Activated naive CD4-positive, alpha-beta T cell treated with anti-CD3 and anti-CD28 coated beads, Interleukin-2, amount 50 U/mL, for 16 hours (primary cell): ENCODE measurements at regions not wholly inside any gene's neighbourhood (a gene's known extent, or its start where the extent isn't known, plus 50 kb on each side); places are given as distances from the start of the nearest gene placed in this dataset.

Experiments used
- DNase-seq: peaks from one replicate; pipeline ENCODE4 v3.0.0-alpha.2; 2020

DNA sequence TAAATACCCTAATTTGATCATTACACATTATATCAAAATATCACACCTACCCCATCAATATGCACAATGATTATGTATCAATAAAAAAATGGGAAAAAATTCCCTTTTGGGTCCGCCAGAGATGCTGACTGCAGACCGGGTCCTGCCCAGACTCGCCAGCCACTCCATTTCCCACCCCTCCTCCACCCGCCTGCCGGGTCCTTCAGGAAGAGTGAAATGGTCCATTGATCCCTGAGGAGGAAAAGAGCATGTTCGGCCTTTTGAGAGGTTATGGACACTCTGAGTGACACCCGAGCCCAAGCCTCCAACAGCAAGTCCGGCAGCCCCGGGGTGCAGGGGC is 123.9 kb upstream of the ZFHX3 start:
- DNase-seq = no peak

GRCh38 chr16:73171380-73171779 is 123.5 kb upstream of the ZFHX3 start:
- DNase-seq = no peak

- no peak for DNase-seq
These were observed 122.7 kb upstream of the ZFHX3 start for GRCh38 chr16:73170612-73171038.

GRCh38 chr16:73166947-73167550 is 119.1 kb upstream of the ZFHX3 start:
- DNase-seq = no peak

DNA sequence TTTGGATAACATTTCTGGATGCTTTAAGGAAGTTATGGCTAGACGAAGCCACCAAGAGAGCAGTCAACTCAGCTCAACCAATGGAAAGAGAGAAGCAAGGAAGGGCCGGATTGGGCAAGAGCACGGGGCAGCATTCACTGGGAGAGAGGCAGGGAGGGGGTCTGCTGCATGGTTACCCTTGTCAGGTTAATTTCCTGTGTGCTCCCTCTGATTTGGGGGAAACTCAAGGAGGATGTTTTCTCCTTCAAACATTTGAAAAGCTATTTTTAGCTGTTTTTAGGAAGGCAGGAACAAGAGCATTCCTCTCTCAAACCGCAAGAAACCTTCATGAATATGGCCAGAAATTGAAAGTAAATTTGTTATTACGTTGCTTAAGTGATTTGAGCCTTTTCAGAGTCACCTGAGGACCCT is 118.5 kb upstream of the ZFHX3 start:
- DNase-seq = no peak

GRCh38 chr16:73163238-73163815 is 115.4 kb upstream of the ZFHX3 start:
- no peak for DNase-seq

DNA sequence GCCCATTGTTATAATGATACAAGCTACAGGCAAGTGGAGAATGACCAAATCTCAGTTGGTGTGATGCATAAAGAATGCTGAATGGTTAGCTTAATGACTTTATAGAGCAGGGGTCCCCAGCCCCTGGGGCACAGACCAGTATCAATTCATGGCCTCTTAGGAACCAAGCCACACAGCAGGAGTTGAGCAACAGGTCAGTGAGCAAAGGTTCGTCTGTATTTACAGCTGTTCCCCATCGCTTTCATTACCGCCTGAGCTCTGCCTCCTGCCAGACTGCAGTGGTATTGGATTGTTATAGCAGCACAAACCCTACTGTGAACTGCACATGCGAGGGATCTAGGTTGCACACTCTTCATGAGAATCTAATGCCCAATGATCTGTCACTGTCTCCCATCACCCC is 114.0 kb upstream of the ZFHX3 start:
- no peak for DNase-seq

DNA sequence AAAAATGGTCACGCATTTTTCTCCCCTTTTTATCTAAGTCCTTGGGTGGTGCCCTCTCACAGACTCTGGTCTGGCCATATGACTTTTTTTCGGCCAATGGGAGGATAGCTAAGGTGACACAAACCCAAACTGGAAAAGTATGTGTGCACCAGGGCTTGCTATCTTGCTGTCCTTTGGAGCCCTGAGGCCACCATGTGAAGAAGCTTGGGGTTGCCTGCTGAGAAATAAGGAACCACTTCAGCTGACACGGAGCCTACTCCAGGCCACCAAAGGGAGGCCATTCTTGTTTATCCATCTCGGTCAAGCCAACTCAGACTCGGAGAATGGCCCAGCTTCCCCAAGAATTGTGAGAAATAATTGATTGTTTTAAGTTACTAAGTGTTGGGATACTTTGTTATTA is 111.4 kb upstream of the ZFHX3 start:
- DNase-seq = no peak

GRCh38 chr16:73157861-73158260 is 109.9 kb upstream of the ZFHX3 start:
- DNase-seq = no peak

DNA sequence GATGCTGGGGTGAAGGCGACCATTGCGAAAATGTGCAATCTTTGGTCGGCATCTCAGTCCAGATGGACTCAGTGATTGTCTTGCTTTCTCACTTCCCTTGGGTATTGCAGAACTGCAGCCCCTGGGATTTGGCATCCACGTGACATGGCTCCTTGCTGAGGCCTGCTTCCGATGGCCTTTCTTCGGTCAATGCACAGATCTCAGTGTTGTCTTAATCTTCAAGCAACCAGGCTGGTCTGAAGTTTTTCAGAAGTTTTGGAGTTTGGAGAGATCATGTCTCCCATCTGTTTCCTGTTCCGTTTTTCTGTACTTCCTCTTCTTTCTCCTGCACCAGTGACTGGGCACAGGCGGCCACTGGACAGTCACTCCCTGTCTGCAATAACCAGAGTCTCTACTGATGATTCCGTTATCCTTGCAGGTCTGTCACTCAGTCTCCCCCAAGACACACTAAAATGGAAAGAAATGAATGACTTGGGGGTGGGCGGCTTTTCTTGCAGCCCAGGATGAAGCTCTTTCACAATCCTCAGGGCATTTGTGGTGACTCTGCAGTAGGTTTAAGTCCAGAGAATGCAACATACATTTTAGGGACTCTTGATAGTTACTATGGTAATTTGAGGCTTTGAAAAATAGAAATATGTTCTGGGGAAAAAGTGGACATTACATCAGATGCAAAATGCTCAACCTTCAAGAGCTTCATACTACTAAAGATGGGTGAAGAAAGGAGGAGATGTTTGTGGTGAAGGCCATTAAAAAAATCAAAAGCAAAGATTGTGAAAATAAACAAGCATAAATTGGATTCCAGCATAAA is 106.3 kb upstream of the ZFHX3 start:
- DNase-seq = no peak

GRCh38 chr16:73152386-73153125 is 104.6 kb upstream of the ZFHX3 start:
- no peak for DNase-seq

GRCh38 chr16:73151941-73152340 is 104.0 kb upstream of the ZFHX3 start:
- DNase-seq = no peak

GRCh38 chr16:73151225-73151624 is 103.3 kb upstream of the ZFHX3 start:
- no peak for DNase-seq

- DNase-seq = no peak
These were observed 102.9 kb upstream of the ZFHX3 start for GRCh38 chr16:73150786-73151185.

DNA sequence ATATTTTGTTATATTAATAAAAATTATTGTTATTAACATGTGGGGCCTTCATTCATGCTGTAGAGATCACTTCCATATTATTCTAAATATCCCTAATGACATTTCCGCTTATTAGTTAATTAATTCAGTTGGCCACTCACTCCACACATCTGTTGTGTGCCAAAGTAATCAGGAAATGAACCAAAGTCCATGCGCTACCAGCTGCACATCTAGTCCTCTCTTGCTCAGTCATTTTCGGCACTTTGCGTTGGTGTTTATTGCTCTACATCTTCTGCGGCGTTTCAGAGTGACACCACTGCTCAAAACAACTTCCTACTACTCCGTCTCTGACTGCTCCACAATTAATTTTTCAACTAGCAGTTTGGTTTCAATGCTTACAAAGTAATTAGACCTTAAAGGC is 101.4 kb upstream of the ZFHX3 start:
- DNase-seq = no peak

DNA sequence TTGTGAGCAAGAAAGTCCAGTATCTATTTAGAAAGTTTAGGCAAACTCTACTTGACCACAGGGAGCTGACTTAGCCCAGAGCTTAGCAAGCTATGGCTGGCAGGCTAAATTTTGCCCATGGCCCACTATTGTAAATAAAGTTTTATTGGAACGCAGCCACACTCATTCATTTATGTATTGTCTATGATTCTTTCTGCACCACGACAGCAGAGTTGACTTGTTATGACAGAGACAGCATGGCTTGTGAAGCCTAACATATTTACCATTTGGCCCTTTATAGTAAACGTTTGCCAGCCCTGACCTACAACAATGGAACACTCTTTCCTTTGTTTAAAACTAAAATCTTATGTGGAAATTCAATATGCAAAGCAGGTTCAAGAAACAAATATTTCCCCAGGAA is 100.0 kb upstream of the ZFHX3 start:
- DNase-seq = no peak

GRCh38 chr16:73145166-73145880 is 97.4 kb upstream of the ZFHX3 start:
- no peak for DNase-seq

- no peak for DNase-seq
These were observed 95.9 kb upstream of the ZFHX3 start for GRCh38 chr16:73143576-73144422.

GRCh38 chr16:73143002-73143401 is 95.1 kb upstream of the ZFHX3 start:
- DNase-seq = no peak

DNA sequence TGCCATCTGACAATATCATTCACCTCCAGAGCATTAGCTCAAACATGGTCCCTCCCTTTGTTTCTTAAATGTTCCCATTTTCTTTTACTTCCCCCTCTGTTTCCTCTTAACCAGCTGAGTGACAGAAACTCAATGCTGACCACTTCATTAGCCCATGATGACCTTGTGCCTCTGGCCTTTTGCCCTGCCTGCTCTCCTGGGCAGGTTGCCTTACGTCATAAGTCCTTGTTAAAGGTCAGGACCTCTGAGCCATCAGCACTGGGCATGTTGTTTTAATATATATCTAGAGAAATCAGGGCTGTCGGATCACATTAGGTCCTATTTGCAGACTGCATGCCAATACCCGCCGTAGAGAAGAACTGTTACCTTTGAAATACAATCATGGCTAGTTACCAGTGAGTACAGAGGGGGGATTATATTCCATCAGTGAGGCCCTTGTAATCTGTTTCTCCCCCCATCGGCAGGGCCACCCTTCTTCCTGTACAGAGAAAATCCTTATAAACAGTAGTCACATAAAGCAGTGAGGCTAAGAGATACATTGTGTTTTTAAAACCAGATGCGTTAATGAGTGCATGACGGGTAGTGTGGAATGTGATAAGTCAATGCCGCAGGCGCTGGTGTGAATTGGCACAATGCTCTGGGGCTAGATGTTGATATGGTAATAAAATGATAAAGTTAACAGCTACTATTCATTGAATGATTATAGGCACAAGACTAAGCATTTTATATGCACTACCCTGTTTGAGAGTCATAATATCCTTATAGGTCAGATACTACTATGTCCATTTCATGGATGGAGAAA is 94.3 kb upstream of the ZFHX3 start:
- no peak for DNase-seq

DNA sequence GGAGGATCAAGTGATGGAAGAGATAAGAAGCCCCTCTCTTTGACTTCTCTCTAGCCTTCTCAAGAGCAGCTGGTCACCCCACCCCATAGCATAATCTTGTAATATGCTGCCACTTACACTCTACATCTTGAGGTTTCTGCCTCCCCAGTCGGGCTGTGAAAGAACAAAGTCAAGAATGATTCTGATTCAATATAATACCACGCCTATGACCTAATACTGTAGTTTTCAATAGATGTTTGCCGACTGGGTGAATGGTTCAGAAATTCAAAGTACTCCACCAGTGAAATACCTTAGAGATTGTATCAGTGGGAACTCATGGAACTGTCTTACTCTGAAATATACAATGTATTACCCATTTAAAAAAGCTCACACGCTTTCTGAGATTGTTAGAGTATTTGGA is 93.0 kb upstream of the ZFHX3 start:
- DNase-seq = no peak
